OCI-LY1 (cell line): ENCODE measurements at regions not wholly inside any gene's neighbourhood (a gene's known extent, or its start where the extent isn't known, plus 50 kb on each side); places are given as distances from the start of the nearest gene placed in this dataset.
"Not testable (repeated sequence)": the region's sequence is repeated elsewhere in the genome, so short reads cannot be mapped to it uniquely, and the experiment has no call there.

Experiments used
- H2AFZ ChIP-seq: fragments of 200-600 bp; sonication (generic), shearing (Covaris generic); 2 replicates; pipeline ENCODE4 v1.6.0; 2014; ENCODE audit warnings: antibody characterized with exemption, mild to moderate bottlenecking, low read length
- H3F3A ChIP-seq: fragments of 200-600 bp; sonication (generic), shearing (Covaris generic); 2 replicates; pipeline ENCODE4 v1.6.0; 2014; ENCODE audit warnings: mild to moderate bottlenecking, antibody characterized with exemption, low read length, moderate library complexity; ENCODE audit not compliant: insufficient read depth
- H3K27ac ChIP-seq: fragments of 200-600 bp; sonication (generic); 2 replicates; pipeline ENCODE4 v1.5.1; 2014; ENCODE audit warnings: low read length, mixed run types, mild to moderate bottlenecking, low read depth; ENCODE audit not compliant: poor library complexity, severe bottlenecking
- H3K27me3 ChIP-seq: fragments of 200-600 bp; sonication (generic); 2 replicates; pipeline ENCODE4 v1.6.0; 2014; ENCODE audit warnings: antibody characterized with exemption, mild to moderate bottlenecking, low read length, moderate library complexity; ENCODE audit not compliant: insufficient read depth
- H3K36me3 ChIP-seq: fragments of 200-600 bp; sonication (generic); 2 replicates; pipeline ENCODE4 v1.6.1; 2014; ENCODE audit warnings: mild to moderate bottlenecking, antibody characterized with exemption, low read length, moderate library complexity, mixed read lengths; ENCODE audit not compliant: insufficient read depth
- H3K4me1 ChIP-seq: fragments of 200-600 bp; sonication (generic); 2 replicates; pipeline ENCODE4 v1.5.1; 2014; ENCODE audit warnings: mild to moderate bottlenecking, low read length, moderate library complexity; ENCODE audit not compliant: insufficient read depth, severe bottlenecking
- H3K4me2 ChIP-seq: fragments of 200-600 bp; sonication (generic), shearing (Covaris generic); 2 replicates; pipeline ENCODE4 v1.6.1; 2014; ENCODE audit warnings: low read length
- H3K4me3 ChIP-seq: fragments of 200-600 bp; sonication (generic); 2 replicates; pipeline ENCODE4 v1.5.1; 2014; ENCODE audit warnings: low read length, low read depth, mild to moderate bottlenecking, mixed read lengths; ENCODE audit not compliant: poor library complexity, severe bottlenecking
- H3K79me2 ChIP-seq: fragments of 200-600 bp; shearing (Covaris generic); 2 replicates; pipeline ENCODE4 v1.6.1; 2016; ENCODE audit warnings: mixed run types, low read length, mixed read lengths; ENCODE audit not compliant: insufficient read depth
- H3K9ac ChIP-seq: fragments of 200-600 bp; sonication (generic), shearing (Covaris generic); 2 replicates; pipeline ENCODE4 v1.6.1; 2014; ENCODE audit warnings: mild to moderate bottlenecking, low read length, mixed read lengths
- H3K9me2 ChIP-seq: fragments of 200-600 bp; sonication (generic), shearing (Covaris generic); 2 replicates; pipeline ENCODE4 v1.6.1; 2014; ENCODE audit warnings: low read depth, mild to moderate bottlenecking, low read length, mixed read lengths
- H3K9me3 ChIP-seq: fragments of 200-600 bp; shearing (Covaris generic); 2 replicates; pipeline ENCODE4 v1.6.1; 2014; ENCODE audit warnings: low read length, mixed read lengths
- H4K20me1 ChIP-seq: fragments of 200-600 bp; sonication (generic), shearing (Covaris generic); 2 replicates; pipeline ENCODE4 v1.6.0; 2016; ENCODE audit warnings: mild to moderate bottlenecking, low read length; ENCODE audit not compliant: insufficient read depth
- CTCF ChIP-seq: fragments of 200-600 bp; sonication (generic), shearing (Covaris generic); IDR thresholded peaks from 2 replicates; pipeline ENCODE4 v1.5.1; 2017; ENCODE audit warnings: mild to moderate bottlenecking, antibody characterized with exemption, low read length, moderate library complexity, mixed read lengths

GRCh38 chr3:130151555-130151954, 69.9 kb downstream of the ALG1L2 start:
- H2AFZ ChIP-seq, H3K4me2 ChIP-seq, H3K9me2 ChIP-seq, H3K4me1 ChIP-seq, H3K79me2 ChIP-seq, H3K9me3 ChIP-seq, H3K36me3 ChIP-seq, H3K9ac ChIP-seq, H3K27me3 ChIP-seq, H3F3A ChIP-seq, H3K27ac ChIP-seq, H3K4me3 ChIP-seq, H4K20me1 ChIP-seq: not testable (repeated sequence)

GRCh38 chr3:130153247-130153646, 71.6 kb downstream of the ALG1L2 start:
- H3K79me2 ChIP-seq, H3K27me3 ChIP-seq, H3K36me3 ChIP-seq, H3F3A ChIP-seq, H4K20me1 ChIP-seq, H3K9me3 ChIP-seq, H3K4me1 ChIP-seq, H3K9me2 ChIP-seq, H3K9ac ChIP-seq, H2AFZ ChIP-seq, H3K4me3 ChIP-seq, H3K27ac ChIP-seq, H3K4me2 ChIP-seq: not testable (repeated sequence)

GRCh38 chr3:130155464-130155863, 73.8 kb downstream of the ALG1L2 start:
- not testable (repeated sequence) for H3K4me3 ChIP-seq, H3K9ac ChIP-seq, H3K27ac ChIP-seq, H4K20me1 ChIP-seq, H2AFZ ChIP-seq, H3K4me1 ChIP-seq, H3K27me3 ChIP-seq, H3K4me2 ChIP-seq, H3F3A ChIP-seq, H3K79me2 ChIP-seq, H3K36me3 ChIP-seq, H3K9me2 ChIP-seq, H3K9me3 ChIP-seq
- TF ChIP-seq CTCF: peak; percentile 37

GRCh38 chr3:130166856-130167255, 85.2 kb downstream of the ALG1L2 start:
- H3K27me3 ChIP-seq, H3K36me3 ChIP-seq, H3K9me3 ChIP-seq, H3K79me2 ChIP-seq, H3K4me2 ChIP-seq, H4K20me1 ChIP-seq, H3K27ac ChIP-seq, H3K9ac ChIP-seq, H2AFZ ChIP-seq, H3K9me2 ChIP-seq, H3K4me1 ChIP-seq, H3K4me3 ChIP-seq, H3F3A ChIP-seq: not testable (repeated sequence)

GRCh38 chr3:130175195-130175594, 93.6 kb downstream of the ALG1L2 start:
- not testable (repeated sequence) for H3K4me2 ChIP-seq, H3K79me2 ChIP-seq, H2AFZ ChIP-seq, H3K27ac ChIP-seq, H3K9ac ChIP-seq, H3K27me3 ChIP-seq, H3K9me3 ChIP-seq, H3F3A ChIP-seq, H3K36me3 ChIP-seq, H3K4me3 ChIP-seq, H4K20me1 ChIP-seq, H3K9me2 ChIP-seq
- peaks cover 17% of the 10 kb centered on the region for H3K4me1 ChIP-seq

GRCh38 chr3:130176476-130177256, 95.0 kb downstream of the ALG1L2 start:
- H3K9me2 ChIP-seq, H3K79me2 ChIP-seq, H3K9me3 ChIP-seq, H3K27me3 ChIP-seq, H3F3A ChIP-seq, H3K9ac ChIP-seq, H3K4me2 ChIP-seq, H2AFZ ChIP-seq, H3K36me3 ChIP-seq, H3K27ac ChIP-seq, H3K4me3 ChIP-seq, H4K20me1 ChIP-seq: not testable (repeated sequence)
- peaks cover 20% of the 10 kb centered on the region for H3K4me1 ChIP-seq

- H3K9me2 ChIP-seq, H3K36me3 ChIP-seq, H3F3A ChIP-seq, H2AFZ ChIP-seq, H3K4me2 ChIP-seq, H3K27ac ChIP-seq, H3K4me3 ChIP-seq, H3K9ac ChIP-seq, H3K27me3 ChIP-seq, H3K9me3 ChIP-seq, H4K20me1 ChIP-seq, H3K79me2 ChIP-seq: not testable (repeated sequence)
- H3K4me1 ChIP-seq: peaks cover 20% of the 10 kb centered on the region
Measured at GRCh38 chr3:130178835-130179234, 97.2 kb downstream of the ALG1L2 start.
